ENCODE measurements at regions not wholly inside any gene's neighbourhood (a gene's known extent, or its start where the extent isn't known, plus 50 kb on each side); places are given as distances from the start of the nearest gene placed in this dataset.

DNA sequence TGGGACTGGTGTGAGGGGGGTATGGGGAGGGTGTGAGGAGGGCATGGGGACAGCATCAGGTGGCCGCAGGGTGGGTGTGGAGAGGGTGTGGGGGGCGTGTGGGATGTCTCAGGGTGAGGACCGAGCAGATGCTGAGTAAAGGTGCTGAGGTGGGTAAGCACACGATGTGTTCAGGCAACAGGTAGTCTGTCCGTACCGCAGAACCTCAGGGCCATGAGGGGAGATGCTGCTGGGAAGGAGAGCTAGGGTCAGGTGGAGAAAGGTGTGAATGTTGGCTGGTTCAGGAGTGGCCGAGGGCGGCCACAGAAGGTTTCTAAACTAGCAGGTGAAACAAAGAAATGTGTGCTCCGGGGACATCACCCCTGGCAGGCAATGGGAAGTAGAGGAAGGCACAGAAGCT lies 80.0 kb upstream of the CDH5 start:
- TF ChIP-seq, protein P1, sequence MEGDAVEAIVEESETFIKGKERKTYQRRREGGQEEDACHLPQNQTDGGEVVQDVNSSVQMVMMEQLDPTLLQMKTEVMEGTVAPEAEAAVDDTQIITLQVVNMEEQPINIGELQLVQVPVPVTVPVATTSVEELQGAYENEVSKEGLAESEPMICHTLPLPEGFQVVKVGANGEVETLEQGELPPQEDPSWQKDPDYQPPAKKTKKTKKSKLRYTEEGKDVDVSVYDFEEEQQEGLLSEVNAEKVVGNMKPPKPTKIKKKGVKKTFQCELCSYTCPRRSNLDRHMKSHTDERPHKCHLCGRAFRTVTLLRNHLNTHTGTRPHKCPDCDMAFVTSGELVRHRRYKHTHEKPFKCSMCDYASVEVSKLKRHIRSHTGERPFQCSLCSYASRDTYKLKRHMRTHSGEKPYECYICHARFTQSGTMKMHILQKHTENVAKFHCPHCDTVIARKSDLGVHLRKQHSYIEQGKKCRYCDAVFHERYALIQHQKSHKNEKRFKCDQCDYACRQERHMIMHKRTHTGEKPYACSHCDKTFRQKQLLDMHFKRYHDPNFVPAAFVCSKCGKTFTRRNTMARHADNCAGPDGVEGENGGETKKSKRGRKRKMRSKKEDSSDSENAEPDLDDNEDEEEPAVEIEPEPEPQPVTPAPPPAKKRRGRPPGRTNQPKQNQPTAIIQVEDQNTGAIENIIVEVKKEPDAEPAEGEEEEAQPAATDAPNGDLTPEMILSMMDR (IDR thresholded peaks at IDR 0.05; ENCODE audit: poor library complexity), result no peak
- TF ChIP-seq EZH2 (IDR thresholded peaks at IDR 0.05; ENCODE audit: borderline replicate concordance), result no peak
